Activated T-cell treated with anti-CD3 and anti-CD28 coated beads for 1 hour (primary cell): ENCODE measurements at regions not wholly inside any gene's neighbourhood (a gene's known extent, or its start where the extent isn't known, plus 50 kb on each side); places are given as distances from the start of the nearest gene placed in this dataset.

ENCODE experiments used
- DNase-seq: peaks from one replicate; pipeline ENCODE4 v3.0.0-alpha.2; 2020; ENCODE audit warnings: low read depth

GRCh38 chr3:177536873-177537272 is 339.6 kb upstream of the TBL1XR1 start:
- DNase-seq, result no peak

GRCh38 chr3:177537612-177538011 is 340.3 kb upstream of the TBL1XR1 start:
- DNase-seq, result no peak

GRCh38 chr3:177538048-177538749 is 340.9 kb upstream of the TBL1XR1 start:
- no peak for DNase-seq

- DNase-seq, result no peak
Observed at GRCh38 chr3:177538750-177539730, 341.8 kb upstream of the TBL1XR1 start.

GRCh38 chr3:177541541-177541940 is 344.3 kb upstream of the TBL1XR1 start:
- no peak for DNase-seq

- no peak for DNase-seq
Observed at GRCh38 chr3:177545964-177546363, 348.7 kb upstream of the TBL1XR1 start.

- no peak for DNase-seq
Observed at GRCh38 chr3:177547711-177548350, 350.5 kb upstream of the TBL1XR1 start.

- DNase-seq, result no peak
Observed at GRCh38 chr3:177550667-177551066, 353.4 kb upstream of the TBL1XR1 start.

GRCh38 chr3:177551431-177551836 is 354.2 kb upstream of the TBL1XR1 start:
- DNase-seq, result no peak

- DNase-seq, result no peak
Observed at GRCh38 chr3:177552051-177552450, 354.8 kb upstream of the TBL1XR1 start.

GRCh38 chr3:177553012-177553411 is 355.7 kb upstream of the TBL1XR1 start:
- DNase-seq, result no peak

- no peak for DNase-seq
Observed at GRCh38 chr3:177553579-177553978, 356.3 kb upstream of the TBL1XR1 start.

- DNase-seq, result no peak
Observed at GRCh38 chr3:177554895-177555759, 357.8 kb upstream of the TBL1XR1 start.

- DNase-seq, result no peak
Observed at GRCh38 chr3:177557548-177557947, 360.3 kb upstream of the TBL1XR1 start.

- no peak for DNase-seq
Observed at GRCh38 chr3:177561365-177561764, 364.1 kb upstream of the TBL1XR1 start.

- DNase-seq, result no peak
Observed at GRCh38 chr3:177561769-177562392, 364.6 kb upstream of the TBL1XR1 start.

GRCh38 chr3:177563243-177563780 is 366.0 kb upstream of the TBL1XR1 start:
- no peak for DNase-seq

- no peak for DNase-seq
Observed at GRCh38 chr3:177563792-177564191, 366.5 kb upstream of the TBL1XR1 start.

GRCh38 chr3:177565981-177566380 is 368.7 kb upstream of the TBL1XR1 start:
- no peak for DNase-seq

GRCh38 chr3:177567833-177568232 is 370.6 kb upstream of the TBL1XR1 start:
- DNase-seq, result no peak

GRCh38 chr3:177569193-177569592 is 371.9 kb upstream of the TBL1XR1 start:
- no peak for DNase-seq
